B cell (primary cell): ENCODE measurements at regions not wholly inside any gene's neighbourhood (a gene's known extent, or its start where the extent isn't known, plus 50 kb on each side); places are given as distances from the start of the nearest gene placed in this dataset.

Experiments used
- EZH2 ChIP-seq: IDR thresholded peaks from 2 replicates; pipeline ENCODE4 v1.6.1; 2012; ENCODE audit warnings: borderline replicate concordance, low read depth, mild to moderate bottlenecking, moderate library complexity, low read length; ENCODE audit not compliant: insufficient read depth, poor library complexity, severe bottlenecking
- TF ChIP-seq, protein P1 (sequence below): fragments of 200-600 bp; IDR thresholded peaks from one replicate; pipeline ENCODE4 v1.8.0; 2022; ENCODE audit warnings: antibody characterized with exemption, mild to moderate bottlenecking

DNA sequence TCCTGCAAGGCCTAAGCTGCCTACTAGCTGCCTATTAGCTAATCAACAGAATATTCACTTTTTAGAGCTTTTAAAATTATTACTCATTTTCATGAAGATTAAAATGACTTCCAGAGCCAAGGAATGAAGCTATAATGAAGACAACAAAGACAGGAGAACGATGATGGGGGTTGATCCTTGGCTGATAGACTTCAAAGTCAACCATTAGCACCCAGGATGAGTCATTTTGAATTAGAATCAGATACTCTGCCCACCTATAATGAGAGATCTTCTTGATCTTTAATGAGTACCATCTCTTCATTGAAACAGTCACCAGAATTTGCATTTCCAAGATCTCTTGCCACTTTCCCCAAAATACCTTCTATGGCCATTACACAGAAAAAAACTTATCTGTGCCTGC is 56.7 kb upstream of the CDYL start:
- TF ChIP-seq, protein P1, sequence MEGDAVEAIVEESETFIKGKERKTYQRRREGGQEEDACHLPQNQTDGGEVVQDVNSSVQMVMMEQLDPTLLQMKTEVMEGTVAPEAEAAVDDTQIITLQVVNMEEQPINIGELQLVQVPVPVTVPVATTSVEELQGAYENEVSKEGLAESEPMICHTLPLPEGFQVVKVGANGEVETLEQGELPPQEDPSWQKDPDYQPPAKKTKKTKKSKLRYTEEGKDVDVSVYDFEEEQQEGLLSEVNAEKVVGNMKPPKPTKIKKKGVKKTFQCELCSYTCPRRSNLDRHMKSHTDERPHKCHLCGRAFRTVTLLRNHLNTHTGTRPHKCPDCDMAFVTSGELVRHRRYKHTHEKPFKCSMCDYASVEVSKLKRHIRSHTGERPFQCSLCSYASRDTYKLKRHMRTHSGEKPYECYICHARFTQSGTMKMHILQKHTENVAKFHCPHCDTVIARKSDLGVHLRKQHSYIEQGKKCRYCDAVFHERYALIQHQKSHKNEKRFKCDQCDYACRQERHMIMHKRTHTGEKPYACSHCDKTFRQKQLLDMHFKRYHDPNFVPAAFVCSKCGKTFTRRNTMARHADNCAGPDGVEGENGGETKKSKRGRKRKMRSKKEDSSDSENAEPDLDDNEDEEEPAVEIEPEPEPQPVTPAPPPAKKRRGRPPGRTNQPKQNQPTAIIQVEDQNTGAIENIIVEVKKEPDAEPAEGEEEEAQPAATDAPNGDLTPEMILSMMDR = no peak
- TF ChIP-seq EZH2 = no peak
